H9 (cell line): ENCODE measurements at regions not wholly inside any gene's neighbourhood (a gene's known extent, or its start where the extent isn't known, plus 50 kb on each side); places are given as distances from the start of the nearest gene placed in this dataset.

Source experiments
- DNase-seq: peaks from one replicate; pipeline ENCODE4 v3.0.0-alpha.2; 2017
- H2AFZ ChIP-seq: one replicate; pipeline ENCODE4 v1.6.1; 2013; ENCODE audit warnings: mild to moderate bottlenecking, low read length, control low read depth, moderate library complexity
- H2AK5ac ChIP-seq: 2 replicates; pipeline ENCODE4 v1.6.1; 2013; ENCODE audit warnings: low read length, control low read depth, mixed read lengths; ENCODE audit not compliant: insufficient read length
- H2BK120ac ChIP-seq: one replicate; pipeline ENCODE4 v1.6.1; 2013; ENCODE audit warnings: low read depth, mild to moderate bottlenecking, low read length, control low read depth, inconsistent platforms; ENCODE audit not compliant: poor library complexity, severe bottlenecking
- H2BK12ac ChIP-seq: 2 replicates; pipeline ENCODE4 v1.6.1; 2013; ENCODE audit warnings: low read length, control low read depth, mixed read lengths, low read depth; ENCODE audit not compliant: insufficient read length
- H2BK15ac ChIP-seq: 2 replicates; pipeline ENCODE4 v1.6.1; 2013; ENCODE audit warnings: low read depth, low read length, control low read depth
- H2BK20ac ChIP-seq: one replicate; pipeline ENCODE4 v1.6.1; 2013; ENCODE audit warnings: low read depth, mild to moderate bottlenecking, low read length, control low read depth, inconsistent platforms; ENCODE audit not compliant: poor library complexity, severe bottlenecking
- H2BK5ac ChIP-seq: 2 replicates; pipeline ENCODE4 v1.6.1; 2013; ENCODE audit warnings: low read length, control low read depth, mixed read lengths; ENCODE audit not compliant: insufficient read length
- H3K14ac ChIP-seq: 2 replicates; pipeline ENCODE4 v1.6.1; 2013; ENCODE audit warnings: low read length, control low read depth; ENCODE audit not compliant: insufficient read depth
- H3K18ac ChIP-seq: 2 replicates; pipeline ENCODE4 v1.6.1; 2013; ENCODE audit warnings: low read depth, mild to moderate bottlenecking, mixed read lengths, low read length, control low read depth; ENCODE audit not compliant: insufficient read length
- H3K23ac ChIP-seq: 2 replicates; pipeline ENCODE4 v1.6.1; 2013; ENCODE audit warnings: low read length, control low read depth, mixed read lengths, low read depth; ENCODE audit not compliant: insufficient read length
- H3K23me2 ChIP-seq: 2 replicates; pipeline ENCODE4 v1.6.1; 2013; ENCODE audit warnings: low read depth, mild to moderate bottlenecking, mixed read lengths, low read length, control low read depth; ENCODE audit not compliant: insufficient read length, poor library complexity, severe bottlenecking
- H3K27ac ChIP-seq: 2 replicates; pipeline ENCODE4 v1.5.1; 2013; ENCODE audit warnings: low read length, control low read depth, mixed read lengths, low read depth; ENCODE audit not compliant: insufficient read length
- H3K27me3 ChIP-seq: 2 replicates; pipeline ENCODE4 v1.6.1; 2013; ENCODE audit warnings: low read length, control low read depth, inconsistent platforms; ENCODE audit not compliant: insufficient read depth
- H3K4ac ChIP-seq: 2 replicates; pipeline ENCODE4 v1.6.1; 2013; ENCODE audit warnings: low read depth, mild to moderate bottlenecking, control low read depth, inconsistent platforms, low read length, moderate library complexity
- H3K4me1 ChIP-seq: 2 replicates; pipeline ENCODE4 v1.6.1; 2013; ENCODE audit warnings: low read length, control low read depth, inconsistent platforms; ENCODE audit not compliant: insufficient read depth
- H3K4me2 ChIP-seq: 2 replicates; pipeline ENCODE4 v1.6.1; 2013; ENCODE audit warnings: low read length, control low read depth, mixed read lengths; ENCODE audit not compliant: insufficient read length, insufficient read depth
- H3K56ac ChIP-seq: 2 replicates; pipeline ENCODE4 v1.6.1; 2013; ENCODE audit warnings: low read depth, mild to moderate bottlenecking, mixed read lengths, low read length, control low read depth; ENCODE audit not compliant: insufficient read length
- H3K79me1 ChIP-seq: 2 replicates; pipeline ENCODE4 v1.6.1; 2013; ENCODE audit warnings: low read depth, mild to moderate bottlenecking, moderate library complexity, low read length, control low read depth, inconsistent platforms; ENCODE audit not compliant: insufficient read depth, poor library complexity, severe bottlenecking
- H3K79me2 ChIP-seq: 2 replicates; pipeline ENCODE4 v1.6.1; 2013; ENCODE audit warnings: low read length, control low read depth, inconsistent platforms; ENCODE audit not compliant: insufficient read depth
- H3K9ac ChIP-seq: 2 replicates; pipeline ENCODE4 v1.6.1; 2013; ENCODE audit warnings: low read length, control low read depth, mixed read lengths; ENCODE audit not compliant: insufficient read length; ENCODE audit errors: extremely low read depth
- H3K9me3 ChIP-seq: one replicate; pipeline ENCODE4 v1.6.1; 2013; ENCODE audit warnings: low read depth, low read length, inconsistent platforms; ENCODE audit not compliant: control insufficient read depth
- H3T11ph ChIP-seq: one replicate; pipeline ENCODE4 v1.6.1; 2013; ENCODE audit warnings: mild to moderate bottlenecking, low read length, control low read depth, inconsistent platforms
- H4K20me1 ChIP-seq: one replicate; pipeline ENCODE4 v1.6.1; 2013; ENCODE audit not compliant: control insufficient read depth, insufficient read length, insufficient read depth
- H4K5ac ChIP-seq: 2 replicates; pipeline ENCODE4 v1.6.1; 2013; ENCODE audit warnings: low read depth, mild to moderate bottlenecking, mixed read lengths, low read length, control low read depth; ENCODE audit not compliant: insufficient read length
- H4K8ac ChIP-seq: replicated peaks from 2 replicates; pipeline ENCODE4 v1.6.1; 2013; ENCODE audit warnings: low read length, control low read depth, mixed read lengths, low read depth; ENCODE audit not compliant: insufficient read length
- H4K91ac ChIP-seq: 2 replicates; pipeline ENCODE4 v1.6.1; 2013; ENCODE audit warnings: low read depth, mild to moderate bottlenecking, moderate library complexity, mixed read lengths, low read length, control low read depth; ENCODE audit not compliant: insufficient read length
- H3K27ac Mint-ChIP-seq, 3 experiments: 2 replicates in 2 of 3; 3 replicates in 1 of 3; pipeline ENCODE4 v1.8.0; 2020 to 2021; ENCODE audit warnings: mixed read lengths in 3 of 3, mild to moderate bottlenecking in 1 of 3, moderate library complexity in 1 of 3
- H3K27me3 Mint-ChIP-seq: 2 replicates; pipeline ENCODE4 v1.8.0; 2021; ENCODE audit warnings: low read depth, mild to moderate bottlenecking, moderate library complexity, mixed read lengths
- H3K36me3 Mint-ChIP-seq, 3 experiments: 2 replicates in 2 of 3; 3 replicates in 1 of 3; pipeline ENCODE4 v1.8.0; 2020 to 2021; ENCODE audit warnings: low read depth in 3 of 3, mixed read lengths in 3 of 3; ENCODE audit not compliant: insufficient read depth in 1 of 3
- H3K4me1 Mint-ChIP-seq, 2 experiments: 2 replicates each; pipeline ENCODE4 v1.8.0; 2020; ENCODE audit warnings: mixed read lengths in 2 of 2
- H3K4me3 Mint-ChIP-seq, 2 experiments: 2 replicates in 1 of 2; 3 replicates in 1 of 2; pipeline ENCODE4 v1.8.0; 2020 to 2021; ENCODE audit warnings: mild to moderate bottlenecking in 2 of 2, mixed read lengths in 2 of 2, moderate library complexity in 1 of 2
- H3K9me3 Mint-ChIP-seq, 2 experiments: 2 replicates in 1 of 2; 3 replicates in 1 of 2; pipeline ENCODE4 v1.8.0; 2020; ENCODE audit warnings: mild to moderate bottlenecking in 2 of 2, mixed read lengths in 2 of 2, moderate library complexity in 1 of 2
- CTCF ChIP-seq: fragments of 200-600 bp; sonication (generic); conservative IDR thresholded peaks from 3 replicates; pipeline ENCODE4 v1.8.0; 2021; ENCODE audit warnings: antibody characterized with exemption, mild to moderate bottlenecking
- WGBS: extraction: QIAGEN DNeasy Blood & Tissue Kit; methylation state at CpG from one replicate; pipeline ENCODE4 v1.1.7; 2013; ENCODE audit warnings: missing lambda C conversion rate, low lambda C conversion rate, mixed read lengths; ENCODE audit not compliant: insufficient read length; ENCODE audit errors: extremely low coverage; 5-methylcytosine and 5-hydroxymethylcytosine counted together

GRCh38 chrX:25527596-25527995 lies 511.8 kb upstream of the ARX start:
- Mint-ChIP-seq H3K36me3 (no peaks in the 10 kb centered on the region), H3K27ac (no peak overlapping the region), H3K4me1 (peaks cover 6% of the 10 kb centered on the region in 2 experiments), H3K4me3 (no peak overlapping the region), H3K27me3 (no peaks in the 10 kb centered on the region; the same call in 1 of the 2 replicates), H3K9me3 (peaks cover 57 to 63% of the 10 kb centered on the region in 2 experiments)
- H2BK12ac ChIP-seq = no peak overlapping the region
- whole genome bisulfite sequencing = no CpG with 5 or more reads among the region's 3 CpGs
- H3K79me1 ChIP-seq = no peaks in the 10 kb centered on the region
- H4K91ac ChIP-seq = no peak overlapping the region
- H4K20me1 ChIP-seq = no peaks in the 10 kb centered on the region
- H3K4me2 ChIP-seq = no peak overlapping the region
- H3K14ac ChIP-seq = no peak overlapping the region
- no peak overlapping the region for H4K5ac ChIP-seq
- no peak overlapping the region for H2AK5ac ChIP-seq
- no peaks in the 10 kb centered on the region for H3K79me2 ChIP-seq
- no peak overlapping the region for H2BK120ac ChIP-seq
- H3K9me3 ChIP-seq = peaks cover 40% of the 10 kb centered on the region
- no peak overlapping the region for H2BK15ac ChIP-seq
- H3K27ac ChIP-seq = no peak overlapping the region
- H3K4ac ChIP-seq = no peak overlapping the region
- H3K23me2 ChIP-seq = no peaks in the 10 kb centered on the region
- no peak overlapping the region for H3K18ac ChIP-seq
- no peak for TF ChIP-seq CTCF
- H3K27me3 ChIP-seq = no peaks in the 10 kb centered on the region
- no peak overlapping the region for H3T11ph ChIP-seq
- H3K56ac ChIP-seq = no peak overlapping the region
- no peak overlapping the region for H3K23ac ChIP-seq
- H2BK20ac ChIP-seq = no peak overlapping the region
- H3K4me1 ChIP-seq = no peaks in the 10 kb centered on the region
- H4K8ac ChIP-seq = no peak overlapping the region
- no peak for DNase-seq
- H3K9ac ChIP-seq = no peak overlapping the region
- no peak overlapping the region for H2AFZ ChIP-seq
- H2BK5ac ChIP-seq = no peak overlapping the region
